HEK293 (cell line): ENCODE measurements at regions not wholly inside any gene's neighbourhood (a gene's known extent, or its start where the extent isn't known, plus 50 kb on each side); places are given as distances from the start of the nearest gene placed in this dataset.

Source experiments
- BCL11B ChIP-seq: fragments of 450-650 bp; formaldehyde crosslinking; IDR thresholded peaks from 2 replicates; pipeline ENCODE4 v1.5.1; 2016; ENCODE audit warnings: low read depth, missing biosample characterization, missing genetic modification characterization
- FEZF1 ChIP-seq: fragments of 450-650 bp; formaldehyde crosslinking; IDR thresholded peaks from 2 replicates; pipeline ENCODE4 v1.5.1; 2016; ENCODE audit warnings: missing biosample characterization, missing genetic modification characterization
- GLIS1 ChIP-seq: fragments of 450-650 bp; formaldehyde crosslinking; IDR thresholded peaks from 2 replicates; pipeline ENCODE4 v1.5.1; 2016; ENCODE audit warnings: missing biosample characterization, missing genetic modification characterization
- HOXA7 ChIP-seq: sonication (generic); formaldehyde crosslinking; IDR thresholded peaks from 2 replicates; pipeline ENCODE4 v1.8.1; 2022; ENCODE audit warnings: missing genetic modification reagents, borderline replicate concordance
- HOXD13 ChIP-seq: sonication (generic); formaldehyde crosslinking; IDR thresholded peaks from 2 replicates; pipeline ENCODE4 v1.8.0; 2022; ENCODE audit warnings: missing genetic modification reagents, borderline replicate concordance
- MZF1 ChIP-seq: fragments of 450-650 bp; formaldehyde crosslinking; IDR thresholded peaks from 2 replicates; pipeline ENCODE4 v1.5.1; 2017; ENCODE audit warnings: missing biosample characterization, missing genetic modification characterization, borderline replicate concordance
- SCRT1 ChIP-seq: fragments of 450-650 bp; formaldehyde crosslinking; IDR thresholded peaks from 2 replicates; pipeline ENCODE4 v1.5.1; 2016; ENCODE audit warnings: missing biosample characterization, missing genetic modification characterization, borderline replicate concordance
- YY1 ChIP-seq: fragments of 450-650 bp; formaldehyde crosslinking; IDR thresholded peaks from 2 replicates; pipeline ENCODE4 v1.5.1; 2018; ENCODE audit warnings: missing biosample characterization, missing genetic modification characterization
- ZBTB1 ChIP-seq: fragments of 450-650 bp; formaldehyde crosslinking; IDR thresholded peaks from 2 replicates; pipeline ENCODE4 v1.5.1; 2016; ENCODE audit warnings: missing biosample characterization, missing genetic modification characterization
- ZBTB21 ChIP-seq: fragments of 450-650 bp; formaldehyde crosslinking; IDR thresholded peaks from 2 replicates; pipeline ENCODE4 v1.5.1; 2017; ENCODE audit warnings: missing biosample characterization, missing genetic modification characterization
- ZFP3 ChIP-seq: fragments of 450-650 bp; formaldehyde crosslinking; IDR thresholded peaks from 2 replicates; pipeline ENCODE4 v1.5.1; 2016; ENCODE audit warnings: low read depth, missing biosample characterization, missing genetic modification characterization
- ZNF114 ChIP-seq: fragments of 450-650 bp; formaldehyde crosslinking; IDR thresholded peaks from 2 replicates; pipeline ENCODE4 v1.5.0; 2017; ENCODE audit warnings: missing biosample characterization, missing genetic modification characterization
- ZNF2 ChIP-seq: fragments of 450-650 bp; formaldehyde crosslinking; IDR thresholded peaks from 2 replicates; pipeline ENCODE4 v1.5.1; 2016; ENCODE audit warnings: missing biosample characterization, missing genetic modification characterization
- ZNF223 ChIP-seq: fragments of 450-650 bp; formaldehyde crosslinking; IDR thresholded peaks from 2 replicates; pipeline ENCODE4 v1.5.1; 2016; ENCODE audit warnings: missing biosample characterization, missing genetic modification characterization
- ZNF248 ChIP-seq: fragments of 450-650 bp; formaldehyde crosslinking; IDR thresholded peaks from 2 replicates; pipeline ENCODE4 v1.5.1; 2017; ENCODE audit warnings: missing biosample characterization, missing genetic modification characterization
- ZNF324 ChIP-seq: fragments of 450-650 bp; formaldehyde crosslinking; IDR thresholded peaks from 2 replicates; pipeline ENCODE4 v1.5.1; 2016; ENCODE audit warnings: missing biosample characterization, missing genetic modification characterization
- ZNF391 ChIP-seq: fragments of 450-650 bp; formaldehyde crosslinking; IDR thresholded peaks from 2 replicates; pipeline ENCODE4 v1.5.1; 2016; ENCODE audit warnings: low read depth, missing biosample characterization, missing genetic modification characterization, borderline replicate concordance
- ZNF473 ChIP-seq: fragments of 450-650 bp; formaldehyde crosslinking; IDR thresholded peaks from 2 replicates; pipeline ENCODE4 v1.5.1; 2017; ENCODE audit warnings: missing biosample characterization, missing genetic modification characterization
- ZNF514 ChIP-seq: fragments of 450-650 bp; formaldehyde crosslinking; IDR thresholded peaks from 2 replicates; pipeline ENCODE4 v1.5.1; 2016; ENCODE audit warnings: missing biosample characterization, missing genetic modification characterization
- ZNF544 ChIP-seq: fragments of 450-650 bp; formaldehyde crosslinking; IDR thresholded peaks from 2 replicates; pipeline ENCODE4 v1.5.0; 2017; ENCODE audit warnings: missing biosample characterization, missing genetic modification characterization
- ZNF571 ChIP-seq: fragments of 450-650 bp; formaldehyde crosslinking; IDR thresholded peaks from 2 replicates; pipeline ENCODE4 v1.5.0; 2017; ENCODE audit warnings: missing biosample characterization, missing genetic modification characterization
- ZNF629 ChIP-seq: fragments of 450-650 bp; formaldehyde crosslinking; IDR thresholded peaks from 2 replicates; pipeline ENCODE4 v1.5.1; 2017; ENCODE audit warnings: missing biosample characterization, missing genetic modification characterization
- ZNF843 ChIP-seq: fragments of 450-650 bp; formaldehyde crosslinking; IDR thresholded peaks from 2 replicates; pipeline ENCODE4 v1.5.1; 2016; ENCODE audit warnings: missing biosample characterization, missing genetic modification characterization
- ZXDB ChIP-seq: fragments of 450-650 bp; formaldehyde crosslinking; IDR thresholded peaks from 2 replicates; pipeline ENCODE4 v1.5.1; 2016; ENCODE audit warnings: missing biosample characterization, missing genetic modification characterization
- TF ChIP-seq, protein P1 (sequence below): fragments of 450-650 bp; formaldehyde crosslinking; IDR thresholded peaks from 2 replicates; pipeline ENCODE4 v1.5.1; 2017; ENCODE audit warnings: missing biosample characterization, missing genetic modification characterization
- TF ChIP-seq, protein P2 (sequence below): fragments of 450-650 bp; formaldehyde crosslinking; IDR thresholded peaks from 2 replicates; pipeline ENCODE4 v1.5.1; 2017; ENCODE audit warnings: missing biosample characterization, missing genetic modification characterization
- TF ChIP-seq, protein P3 (sequence below): fragments of 450-650 bp; formaldehyde crosslinking; IDR thresholded peaks from 2 replicates; pipeline ENCODE4 v1.5.0; 2017; ENCODE audit warnings: missing biosample characterization, missing genetic modification characterization, borderline replicate concordance
- TF ChIP-seq, protein P4 (sequence below): fragments of 450-650 bp; formaldehyde crosslinking; IDR thresholded peaks from 2 replicates; pipeline ENCODE4 v1.5.1; 2016; ENCODE audit warnings: missing biosample characterization, missing genetic modification characterization
- TF ChIP-seq, protein P5 (sequence below): fragments of 450-650 bp; formaldehyde crosslinking; IDR thresholded peaks from 2 replicates; pipeline ENCODE4 v1.5.1; 2016; ENCODE audit warnings: missing biosample characterization, missing genetic modification characterization, borderline replicate concordance

DNA sequence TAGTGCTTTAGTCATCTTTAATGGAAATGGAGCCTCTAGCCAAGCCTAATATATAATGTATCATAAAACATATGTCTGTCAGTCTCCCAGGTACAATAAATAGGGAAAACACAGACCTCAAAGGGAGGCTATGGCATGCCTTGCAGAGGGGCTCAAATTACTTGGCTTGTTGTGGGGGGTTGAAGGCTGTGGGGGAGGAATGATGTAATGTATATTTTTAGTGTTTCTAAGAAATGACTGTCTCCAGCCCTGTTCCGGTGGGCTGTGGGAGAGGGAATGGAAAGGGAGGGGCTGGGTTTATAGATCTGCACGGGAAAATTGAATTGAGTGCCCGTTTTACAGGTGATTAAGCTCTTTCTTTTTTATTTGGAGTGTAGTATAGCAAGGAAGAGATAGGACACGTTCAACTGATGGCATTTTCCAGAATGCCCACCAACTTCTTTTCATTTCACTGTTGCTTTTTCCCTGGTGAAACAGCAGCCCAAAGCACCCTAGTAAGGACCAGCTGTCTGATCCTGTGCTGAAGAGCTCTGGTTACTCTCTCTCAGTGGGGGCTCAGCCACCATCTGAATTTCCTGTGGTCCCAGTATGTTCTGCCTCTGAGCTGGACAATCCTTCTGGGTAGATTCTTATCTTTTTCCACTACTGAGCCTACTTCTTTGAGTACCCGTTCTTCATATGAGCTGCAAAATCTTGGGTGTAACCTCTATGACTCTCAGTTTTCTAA, 220.7 kb upstream of the CASK start (continued):
- TF ChIP-seq ZNF571 (tag by site-specific recombination) (no peak), ZNF843 (peak; percentile 66; the same call in 1 of the 2 replicates), MZF1 (tag by site-specific recombination) (no peak), YY1 (tag by site-specific recombination) (no peak), ZBTB21 (tag by site-specific recombination) (no peak), ZNF391 (tag by site-specific recombination) (no peak), ZNF114 (tag by site-specific recombination) (no peak), HOXD13 (CRISPR knock-in tag) (no peak; the same call in 1 of the 2 replicates), ZNF223 (tag by site-specific recombination) (no peak), SCRT1 (no peak), ZNF2 (no peak), BCL11B (tag by site-specific recombination) (no peak), ZNF629 (tag by site-specific recombination) (peak; percentile 48), ZBTB1 (no peak), ZNF248 (tag by site-specific recombination) (no peak), ZFP3 (tag by site-specific recombination) (no peak), ZXDB (tag by site-specific recombination) (0 out of 2 replicates have a peak, but pooled peaks have one; percentile 47), ZNF544 (tag by site-specific recombination) (no peak), ZNF324 (tag by site-specific recombination) (no peak), ZNF473 (tag by site-specific recombination) (no peak), HOXA7 (CRISPR knock-in tag) (no peak), ZNF514 (no peak), GLIS1 (peak; percentile 99), FEZF1 (tag by site-specific recombination) (peak; percentile 64)
- TF ChIP-seq, protein P1, sequence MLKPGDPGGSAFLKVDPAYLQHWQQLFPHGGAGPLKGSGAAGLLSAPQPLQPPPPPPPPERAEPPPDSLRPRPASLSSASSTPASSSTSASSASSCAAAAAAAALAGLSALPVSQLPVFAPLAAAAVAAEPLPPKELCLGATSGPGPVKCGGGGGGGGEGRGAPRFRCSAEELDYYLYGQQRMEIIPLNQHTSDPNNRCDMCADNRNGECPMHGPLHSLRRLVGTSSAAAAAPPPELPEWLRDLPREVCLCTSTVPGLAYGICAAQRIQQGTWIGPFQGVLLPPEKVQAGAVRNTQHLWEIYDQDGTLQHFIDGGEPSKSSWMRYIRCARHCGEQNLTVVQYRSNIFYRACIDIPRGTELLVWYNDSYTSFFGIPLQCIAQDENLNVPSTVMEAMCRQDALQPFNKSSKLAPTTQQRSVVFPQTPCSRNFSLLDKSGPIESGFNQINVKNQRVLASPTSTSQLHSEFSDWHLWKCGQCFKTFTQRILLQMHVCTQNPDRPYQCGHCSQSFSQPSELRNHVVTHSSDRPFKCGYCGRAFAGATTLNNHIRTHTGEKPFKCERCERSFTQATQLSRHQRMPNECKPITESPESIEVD (tag by site-specific recombination): peak; percentile 65
- TF ChIP-seq, protein P2, sequence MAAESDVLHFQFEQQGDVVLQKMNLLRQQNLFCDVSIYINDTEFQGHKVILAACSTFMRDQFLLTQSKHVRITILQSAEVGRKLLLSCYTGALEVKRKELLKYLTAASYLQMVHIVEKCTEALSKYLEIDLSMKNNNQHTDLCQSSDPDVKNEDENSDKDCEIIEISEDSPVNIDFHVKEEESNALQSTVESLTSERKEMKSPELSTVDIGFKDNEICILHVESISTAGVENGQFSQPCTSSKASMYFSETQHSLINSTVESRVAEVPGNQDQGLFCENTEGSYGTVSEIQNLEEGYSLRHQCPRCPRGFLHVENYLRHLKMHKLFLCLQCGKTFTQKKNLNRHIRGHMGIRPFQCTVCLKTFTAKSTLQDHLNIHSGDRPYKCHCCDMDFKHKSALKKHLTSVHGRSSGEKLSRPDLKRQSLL (tag by site-specific recombination): no peak
- TF ChIP-seq, protein P3, sequence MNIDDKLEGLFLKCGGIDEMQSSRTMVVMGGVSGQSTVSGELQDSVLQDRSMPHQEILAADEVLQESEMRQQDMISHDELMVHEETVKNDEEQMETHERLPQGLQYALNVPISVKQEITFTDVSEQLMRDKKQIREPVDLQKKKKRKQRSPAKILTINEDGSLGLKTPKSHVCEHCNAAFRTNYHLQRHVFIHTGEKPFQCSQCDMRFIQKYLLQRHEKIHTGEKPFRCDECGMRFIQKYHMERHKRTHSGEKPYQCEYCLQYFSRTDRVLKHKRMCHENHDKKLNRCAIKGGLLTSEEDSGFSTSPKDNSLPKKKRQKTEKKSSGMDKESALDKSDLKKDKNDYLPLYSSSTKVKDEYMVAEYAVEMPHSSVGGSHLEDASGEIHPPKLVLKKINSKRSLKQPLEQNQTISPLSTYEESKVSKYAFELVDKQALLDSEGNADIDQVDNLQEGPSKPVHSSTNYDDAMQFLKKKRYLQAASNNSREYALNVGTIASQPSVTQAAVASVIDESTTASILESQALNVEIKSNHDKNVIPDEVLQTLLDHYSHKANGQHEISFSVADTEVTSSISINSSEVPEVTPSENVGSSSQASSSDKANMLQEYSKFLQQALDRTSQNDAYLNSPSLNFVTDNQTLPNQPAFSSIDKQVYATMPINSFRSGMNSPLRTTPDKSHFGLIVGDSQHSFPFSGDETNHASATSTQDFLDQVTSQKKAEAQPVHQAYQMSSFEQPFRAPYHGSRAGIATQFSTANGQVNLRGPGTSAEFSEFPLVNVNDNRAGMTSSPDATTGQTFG (tag by site-specific recombination): no peak
- TF ChIP-seq, protein P4, sequence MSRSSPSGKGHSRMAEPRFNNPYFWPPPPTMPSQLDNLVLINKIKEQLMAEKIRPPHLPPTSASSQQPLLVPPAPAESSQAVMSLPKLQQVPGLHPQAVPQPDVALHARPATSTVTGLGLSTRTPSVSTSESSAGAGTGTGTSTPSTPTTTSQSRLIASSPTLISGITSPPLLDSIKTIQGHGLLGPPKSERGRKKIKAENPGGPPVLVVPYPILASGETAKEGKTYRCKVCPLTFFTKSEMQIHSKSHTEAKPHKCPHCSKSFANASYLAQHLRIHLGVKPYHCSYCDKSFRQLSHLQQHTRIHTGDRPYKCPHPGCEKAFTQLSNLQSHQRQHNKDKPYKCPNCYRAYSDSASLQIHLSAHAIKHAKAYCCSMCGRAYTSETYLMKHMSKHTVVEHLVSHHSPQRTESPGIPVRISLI (tag by site-specific recombination): no peak
- TF ChIP-seq, protein P5, sequence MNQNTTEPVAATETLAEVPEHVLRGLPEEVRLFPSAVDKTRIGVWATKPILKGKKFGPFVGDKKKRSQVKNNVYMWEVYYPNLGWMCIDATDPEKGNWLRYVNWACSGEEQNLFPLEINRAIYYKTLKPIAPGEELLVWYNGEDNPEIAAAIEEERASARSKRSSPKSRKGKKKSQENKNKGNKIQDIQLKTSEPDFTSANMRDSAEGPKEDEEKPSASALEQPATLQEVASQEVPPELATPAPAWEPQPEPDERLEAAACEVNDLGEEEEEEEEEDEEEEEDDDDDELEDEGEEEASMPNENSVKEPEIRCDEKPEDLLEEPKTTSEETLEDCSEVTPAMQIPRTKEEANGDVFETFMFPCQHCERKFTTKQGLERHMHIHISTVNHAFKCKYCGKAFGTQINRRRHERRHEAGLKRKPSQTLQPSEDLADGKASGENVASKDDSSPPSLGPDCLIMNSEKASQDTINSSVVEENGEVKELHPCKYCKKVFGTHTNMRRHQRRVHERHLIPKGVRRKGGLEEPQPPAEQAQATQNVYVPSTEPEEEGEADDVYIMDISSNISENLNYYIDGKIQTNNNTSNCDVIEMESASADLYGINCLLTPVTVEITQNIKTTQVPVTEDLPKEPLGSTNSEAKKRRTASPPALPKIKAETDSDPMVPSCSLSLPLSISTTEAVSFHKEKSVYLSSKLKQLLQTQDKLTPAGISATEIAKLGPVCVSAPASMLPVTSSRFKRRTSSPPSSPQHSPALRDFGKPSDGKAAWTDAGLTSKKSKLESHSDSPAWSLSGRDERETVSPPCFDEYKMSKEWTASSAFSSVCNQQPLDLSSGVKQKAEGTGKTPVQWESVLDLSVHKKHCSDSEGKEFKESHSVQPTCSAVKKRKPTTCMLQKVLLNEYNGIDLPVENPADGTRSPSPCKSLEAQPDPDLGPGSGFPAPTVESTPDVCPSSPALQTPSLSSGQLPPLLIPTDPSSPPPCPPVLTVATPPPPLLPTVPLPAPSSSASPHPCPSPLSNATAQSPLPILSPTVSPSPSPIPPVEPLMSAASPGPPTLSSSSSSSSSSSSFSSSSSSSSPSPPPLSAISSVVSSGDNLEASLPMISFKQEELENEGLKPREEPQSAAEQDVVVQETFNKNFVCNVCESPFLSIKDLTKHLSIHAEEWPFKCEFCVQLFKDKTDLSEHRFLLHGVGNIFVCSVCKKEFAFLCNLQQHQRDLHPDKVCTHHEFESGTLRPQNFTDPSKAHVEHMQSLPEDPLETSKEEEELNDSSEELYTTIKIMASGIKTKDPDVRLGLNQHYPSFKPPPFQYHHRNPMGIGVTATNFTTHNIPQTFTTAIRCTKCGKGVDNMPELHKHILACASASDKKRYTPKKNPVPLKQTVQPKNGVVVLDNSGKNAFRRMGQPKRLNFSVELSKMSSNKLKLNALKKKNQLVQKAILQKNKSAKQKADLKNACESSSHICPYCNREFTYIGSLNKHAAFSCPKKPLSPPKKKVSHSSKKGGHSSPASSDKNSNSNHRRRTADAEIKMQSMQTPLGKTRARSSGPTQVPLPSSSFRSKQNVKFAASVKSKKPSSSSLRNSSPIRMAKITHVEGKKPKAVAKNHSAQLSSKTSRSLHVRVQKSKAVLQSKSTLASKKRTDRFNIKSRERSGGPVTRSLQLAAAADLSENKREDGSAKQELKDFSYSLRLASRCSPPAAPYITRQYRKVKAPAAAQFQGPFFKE (tag by site-specific recombination): no peak
